HG02973 (cell line): ENCODE measurements at regions not wholly inside any gene's neighbourhood (a gene's known extent, or its start where the extent isn't known, plus 50 kb on each side); places are given as distances from the start of the nearest gene placed in this dataset.

ENCODE experiments used
- ATAC-seq: cut with Tn5 transposase; IDR thresholded peaks from one replicate; pipeline ENCODE4 v1.9.1; 2021; ENCODE audit warnings: moderate library complexity; ENCODE audit not compliant: unreplicated experiment

DNA sequence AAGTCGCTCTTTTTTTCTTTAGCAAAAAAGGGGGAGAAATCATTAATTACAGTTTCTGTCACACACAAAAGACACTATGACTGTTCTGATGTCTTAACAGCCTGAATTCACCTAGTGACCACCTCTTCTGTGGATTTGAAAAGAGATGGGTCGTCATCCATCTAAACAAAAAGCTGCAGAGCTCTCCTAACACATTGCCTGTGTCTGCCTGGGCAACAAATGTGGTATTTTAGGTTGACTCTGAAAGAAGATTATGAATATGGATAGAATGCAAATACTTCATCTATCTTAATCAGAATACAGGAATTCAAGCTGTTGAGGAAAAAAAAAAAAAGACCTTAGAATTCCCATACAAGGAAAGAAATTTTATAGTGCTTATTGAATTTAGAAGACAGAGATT is 304.4 kb upstream of the ADGRL2 start:
- no peak for ATAC-seq

DNA sequence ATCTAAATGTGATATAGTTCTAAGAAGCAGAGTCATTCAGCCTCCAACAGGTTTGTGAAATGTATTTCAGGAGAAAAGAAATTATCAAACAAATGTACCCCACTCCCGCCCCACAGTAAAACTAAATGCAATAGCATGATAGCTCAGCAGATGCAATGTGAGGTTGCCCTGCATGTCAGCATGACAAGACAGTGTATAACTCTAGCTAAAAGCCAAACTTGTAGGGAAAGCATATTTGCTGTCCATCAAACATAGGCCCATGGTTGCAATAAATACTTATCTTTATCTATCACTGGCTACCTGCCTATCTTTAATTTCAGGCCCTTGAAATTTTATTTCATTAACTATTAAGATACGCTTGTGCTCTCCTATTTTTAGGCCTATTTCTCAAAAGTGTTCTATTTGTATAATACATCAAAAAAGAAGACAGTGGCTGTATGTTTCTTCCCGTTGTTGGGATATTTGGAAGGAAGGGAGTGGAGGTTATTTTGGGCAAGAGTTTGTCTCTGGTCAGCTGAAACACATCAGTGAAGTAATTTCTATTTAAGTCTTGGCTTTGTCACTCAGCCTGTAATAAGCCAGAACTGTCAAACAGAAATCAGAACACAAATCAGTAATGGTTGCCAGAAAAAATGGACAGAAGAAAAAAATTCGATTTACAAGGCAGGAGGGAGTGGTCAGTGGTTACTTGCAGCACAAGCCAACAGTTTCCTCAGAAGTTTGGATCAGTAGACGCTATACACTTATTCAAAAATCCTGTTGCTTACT is 307.4 kb upstream of the ADGRL2 start:
- ATAC-seq: no peak

DNA sequence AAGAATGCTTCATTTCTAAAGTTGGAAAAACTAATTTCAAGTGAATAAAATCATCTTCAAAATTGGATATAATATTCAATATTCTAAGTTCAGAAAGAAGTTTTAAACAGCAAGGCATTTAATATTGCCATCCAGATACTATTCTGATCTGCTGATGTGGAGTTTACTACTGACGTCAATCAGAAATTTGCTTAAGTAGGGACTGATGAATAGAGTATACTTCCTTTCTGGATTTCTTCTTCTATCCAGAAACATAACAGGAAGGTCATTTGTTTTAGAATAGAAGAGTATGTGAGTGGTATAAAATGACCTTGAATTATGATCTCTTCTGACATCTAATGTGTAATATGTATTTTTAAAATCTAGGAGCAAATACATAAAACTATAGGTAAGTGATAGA is 308.1 kb upstream of the ADGRL2 start:
- ATAC-seq: no peak

DNA sequence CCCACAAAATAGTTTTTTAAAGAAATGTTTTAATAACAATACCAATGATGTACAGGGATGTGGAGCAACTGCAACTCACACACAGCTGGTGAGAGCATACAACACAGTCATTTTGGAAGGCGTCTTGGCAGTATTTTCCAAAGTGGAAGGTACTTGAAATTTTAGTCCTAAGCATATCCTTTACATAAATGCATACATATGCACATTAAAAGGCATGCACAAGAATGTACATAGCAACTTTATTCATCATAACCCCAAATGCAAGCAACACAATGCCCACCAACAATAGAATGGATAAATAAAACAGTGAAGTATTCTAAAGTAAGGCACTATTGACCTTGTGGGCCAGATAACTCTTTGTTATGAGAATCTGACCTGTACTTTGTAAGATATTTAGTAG is 310.1 kb upstream of the ADGRL2 start:
- ATAC-seq: no peak

DNA sequence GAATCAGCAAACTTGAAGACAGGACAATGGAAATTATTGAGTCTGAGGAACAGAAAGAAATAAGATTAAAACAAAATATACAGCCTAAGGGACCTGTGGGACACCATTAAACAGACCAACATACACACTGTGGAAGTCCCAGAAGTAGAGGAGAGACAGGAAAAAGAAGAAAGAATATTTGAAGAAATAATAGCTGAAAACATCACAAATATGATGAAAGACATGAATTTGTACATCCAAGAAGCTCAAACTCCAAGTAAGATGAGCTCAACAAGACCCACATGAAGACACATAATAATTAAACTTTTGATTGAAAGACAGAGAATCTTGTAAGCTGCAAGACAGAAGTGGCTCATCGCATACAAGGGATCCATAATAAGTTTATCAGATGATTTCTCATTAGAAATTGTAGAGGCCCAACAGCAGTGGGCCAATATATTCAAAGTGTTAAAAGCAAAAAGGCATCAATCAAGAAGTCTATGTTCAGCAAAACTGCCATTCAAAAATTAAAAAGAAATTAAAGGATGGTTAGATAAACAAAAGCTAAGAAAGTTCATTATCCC is 311.3 kb upstream of the ADGRL2 start:
- no peak for ATAC-seq

DNA sequence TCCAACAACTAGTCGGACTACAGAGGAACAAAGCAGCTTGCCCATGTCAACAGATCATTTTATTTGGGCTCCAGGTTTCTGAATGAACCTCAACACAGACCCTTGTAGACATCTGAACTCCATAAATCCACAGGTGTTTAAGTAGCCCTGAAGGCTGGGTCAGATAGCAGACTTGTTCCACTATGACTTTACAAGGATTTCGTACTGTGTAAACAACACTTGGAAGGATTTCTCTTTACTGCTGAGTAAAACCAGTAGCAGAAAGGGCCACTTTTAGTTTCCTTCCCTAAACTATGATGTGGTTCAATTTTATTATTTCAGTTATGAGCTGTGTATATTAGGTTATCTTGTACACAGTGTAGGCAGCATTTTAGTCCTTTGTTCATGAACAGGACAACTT is 316.4 kb upstream of the ADGRL2 start:
- no peak for ATAC-seq

DNA sequence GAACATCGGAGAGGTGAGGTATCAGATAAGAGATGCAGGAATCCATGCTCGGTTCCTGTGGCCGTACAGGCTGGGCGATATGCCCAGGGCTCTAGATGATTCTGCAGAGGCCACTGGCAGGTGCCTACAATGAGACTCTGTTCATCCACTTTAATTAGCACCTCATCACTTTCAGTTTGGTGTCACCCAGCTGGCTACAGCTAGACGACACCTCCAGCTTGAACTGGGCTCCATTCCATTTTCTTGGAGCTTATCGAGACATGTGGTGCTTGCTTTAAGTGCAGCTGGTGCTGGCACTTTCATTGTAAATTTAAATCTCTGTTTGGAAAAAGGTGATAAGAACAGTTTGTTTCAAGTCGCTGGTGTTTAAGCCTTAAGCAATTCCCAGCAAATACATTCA is 322.5 kb upstream of the ADGRL2 start:
- no peak for ATAC-seq

DNA sequence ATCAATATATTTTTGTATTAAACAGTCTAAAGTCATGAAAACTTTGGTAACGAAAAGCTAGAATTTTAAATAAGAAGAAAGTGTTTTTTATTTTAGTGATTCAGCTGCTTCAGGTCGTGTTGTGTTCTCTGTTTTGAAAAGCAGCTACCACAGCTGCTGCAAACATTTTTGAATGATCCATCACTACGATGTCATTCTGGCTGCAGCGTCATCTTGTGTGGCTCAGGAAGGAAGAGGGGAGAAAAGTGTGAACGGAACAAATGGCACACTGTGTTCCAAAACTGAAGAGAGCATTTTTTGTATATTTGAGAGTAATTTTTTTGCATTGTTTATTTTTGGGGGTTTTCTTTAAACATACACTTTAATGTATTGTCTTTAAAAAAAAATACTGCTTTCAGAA is 323.0 kb upstream of the ADGRL2 start:
- no peak for ATAC-seq

DNA sequence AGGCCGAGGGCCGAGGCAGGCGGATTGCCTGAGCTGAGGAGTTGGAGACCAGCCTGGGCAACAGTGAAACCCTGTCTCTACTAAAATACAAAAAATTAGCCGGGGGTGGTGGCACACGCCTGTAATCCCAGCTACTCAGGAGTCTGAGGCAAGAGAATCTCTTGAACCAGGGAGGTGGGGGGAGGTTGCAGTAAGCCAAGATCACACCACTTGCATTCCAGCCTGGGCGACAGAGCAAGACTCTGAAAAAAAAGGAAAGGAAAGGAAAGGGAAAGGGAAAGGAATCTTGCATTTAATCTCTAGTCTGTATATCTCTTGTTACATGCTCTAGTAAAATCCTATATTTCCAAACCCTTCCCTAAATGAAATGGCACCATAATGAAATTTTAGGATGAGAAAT is 328.3 kb upstream of the ADGRL2 start:
- no peak for ATAC-seq

DNA sequence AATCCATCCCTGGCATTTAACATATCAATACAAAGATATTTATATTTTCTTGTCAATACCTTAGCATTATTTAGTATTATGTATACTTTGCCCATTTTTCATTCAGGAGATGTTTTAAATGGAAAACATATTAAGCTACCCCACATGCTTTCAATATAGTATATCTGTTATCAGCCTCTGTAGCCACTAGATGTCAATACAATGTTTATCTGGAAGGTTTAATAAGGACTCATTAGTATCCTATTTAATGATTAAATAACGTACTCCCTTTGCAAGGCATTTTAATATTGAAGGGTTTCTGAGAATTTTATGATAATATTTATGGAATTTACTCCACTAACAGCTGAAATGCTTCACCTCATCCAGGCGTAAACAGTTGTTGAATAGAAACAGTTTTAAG is 329.5 kb upstream of the ADGRL2 start:
- ATAC-seq: no peak

DNA sequence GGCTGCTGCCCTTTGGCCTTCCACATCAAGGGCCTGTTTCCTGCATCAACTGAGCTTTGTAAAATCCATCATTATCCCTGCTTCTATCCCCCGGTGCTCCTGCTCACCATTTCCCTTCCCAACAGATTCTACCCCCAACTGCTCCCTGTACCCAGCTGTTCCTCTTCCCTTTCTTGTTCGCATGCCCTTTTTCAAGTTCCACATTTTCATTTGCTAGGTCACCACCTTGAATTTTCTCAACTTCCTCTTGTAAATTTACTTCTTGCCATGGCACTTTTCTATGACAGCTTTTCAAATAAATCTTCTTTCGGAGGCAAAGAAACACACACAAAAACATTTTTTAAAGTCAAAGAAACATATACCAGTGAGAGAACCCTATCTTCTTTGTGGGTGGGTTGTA is 330.5 kb upstream of the ADGRL2 start:
- ATAC-seq: no peak

DNA sequence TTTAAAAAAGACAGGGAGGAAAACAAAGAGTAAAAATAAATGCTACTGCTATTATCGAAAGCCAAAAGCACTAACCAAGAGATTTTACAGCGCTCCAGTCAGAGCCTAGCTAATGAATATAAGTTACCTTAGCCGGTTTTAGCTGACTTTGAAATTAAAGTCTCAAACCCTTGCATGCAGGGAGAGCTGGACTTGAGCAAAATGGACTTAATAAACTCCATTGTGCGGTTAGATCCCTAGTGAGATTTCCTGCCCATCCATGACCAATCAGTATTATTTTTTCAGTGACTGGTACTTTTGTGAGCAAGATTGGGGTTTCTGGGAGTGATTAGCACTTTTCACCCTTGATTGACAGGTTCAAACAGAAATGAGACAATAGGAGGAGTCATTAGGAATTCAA is 333.4 kb upstream of the ADGRL2 start:
- ATAC-seq: no peak

DNA sequence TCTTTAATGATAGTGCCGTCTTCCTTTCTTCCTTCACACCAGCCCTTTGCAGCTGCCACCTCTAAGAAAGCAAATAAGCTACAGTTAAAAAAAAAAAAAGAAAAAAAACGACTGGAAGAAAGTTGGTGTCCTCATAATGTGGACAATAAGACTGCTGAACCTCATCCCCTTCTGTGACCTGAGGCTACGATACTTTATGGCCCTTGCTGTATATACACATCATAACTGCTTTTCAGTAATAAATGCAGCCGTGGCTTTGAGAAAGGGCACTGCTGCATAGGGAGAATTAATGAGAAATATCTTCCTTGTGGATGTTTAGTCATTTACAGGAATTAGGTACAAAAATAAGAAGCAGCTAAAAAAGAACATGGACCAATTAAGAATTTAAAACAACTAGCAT is 333.8 kb upstream of the ADGRL2 start:
- ATAC-seq: no peak

DNA sequence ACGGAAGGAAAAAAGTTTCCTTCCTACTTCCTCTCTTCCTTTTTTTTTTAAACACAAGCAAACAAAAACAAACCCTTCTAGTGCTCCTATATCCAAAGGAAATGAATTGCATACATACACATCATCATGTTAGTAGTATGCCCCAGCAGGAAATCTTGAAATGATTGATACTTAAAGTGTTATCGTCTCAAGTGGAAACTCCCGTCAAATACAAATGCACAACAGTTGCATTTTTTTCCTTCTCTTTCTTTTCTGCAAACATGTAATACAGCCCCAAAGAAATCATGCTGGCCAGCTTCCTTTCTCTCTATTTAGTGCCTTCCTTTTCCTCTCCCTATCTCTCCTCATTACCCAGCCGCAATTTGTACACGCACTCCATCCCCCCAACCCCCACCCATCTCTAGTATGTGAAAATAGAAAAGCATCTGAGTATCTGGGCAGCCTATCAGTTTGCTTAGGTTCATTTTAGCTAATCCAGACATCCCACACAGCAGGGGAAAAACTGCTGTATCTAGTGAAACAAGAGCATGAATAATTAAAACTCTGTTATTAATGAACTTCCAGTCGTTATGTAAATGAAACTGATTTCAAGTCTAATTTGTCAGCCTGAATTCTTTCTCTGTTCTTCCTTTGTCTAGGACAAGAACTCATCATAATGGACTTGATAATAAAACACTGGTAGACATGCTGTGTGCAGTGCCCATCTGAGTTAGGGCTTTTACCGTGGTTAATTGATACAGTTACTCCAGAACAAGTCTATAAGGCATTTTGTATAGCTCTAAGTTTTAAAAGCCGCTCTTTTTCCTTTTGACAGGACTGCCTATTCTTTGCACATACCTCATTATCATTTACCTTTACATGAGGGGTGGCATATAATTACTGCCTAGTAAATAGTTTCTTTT is 336.5 kb upstream of the ADGRL2 start:
- ATAC-seq: no peak

DNA sequence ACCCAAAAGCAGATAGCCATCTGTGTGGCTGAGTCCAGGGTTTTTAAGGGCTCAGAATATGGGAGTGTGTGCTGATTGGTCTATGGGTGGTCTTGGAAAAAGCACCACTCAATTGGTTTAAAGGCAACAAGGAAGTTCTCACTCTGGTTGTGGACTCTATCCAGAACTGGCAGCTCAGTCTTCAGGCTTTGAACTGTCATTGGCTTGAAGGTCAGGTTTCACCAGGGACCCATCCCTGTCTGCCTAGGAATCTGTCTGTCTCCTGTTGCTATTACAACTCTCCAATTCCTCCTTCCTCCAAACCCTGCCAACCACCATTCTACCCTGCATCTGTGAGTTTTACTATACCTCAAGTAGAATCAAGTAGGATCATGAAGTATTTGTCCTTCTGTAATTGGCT is 341.7 kb upstream of the ADGRL2 start:
- ATAC-seq: no peak

DNA sequence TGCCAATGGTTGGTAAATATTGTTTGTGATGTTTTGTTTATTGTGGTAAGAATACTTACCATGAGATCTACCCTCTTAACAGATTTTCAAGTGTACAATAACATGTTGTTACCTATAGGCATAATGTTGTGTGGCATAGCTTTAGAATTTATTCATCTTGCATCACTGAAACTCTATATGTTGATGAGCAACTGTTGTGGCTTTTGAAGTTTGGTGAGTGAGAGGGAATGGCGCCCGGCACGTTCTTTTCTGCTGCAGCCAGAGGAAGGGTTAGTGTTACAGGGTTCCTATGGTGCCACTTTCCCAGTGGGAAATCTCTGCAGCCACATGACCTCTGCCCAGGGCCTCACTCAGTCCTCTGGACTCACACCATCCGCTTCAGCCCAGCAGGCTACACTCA is 342.5 kb upstream of the ADGRL2 start:
- no peak for ATAC-seq

DNA sequence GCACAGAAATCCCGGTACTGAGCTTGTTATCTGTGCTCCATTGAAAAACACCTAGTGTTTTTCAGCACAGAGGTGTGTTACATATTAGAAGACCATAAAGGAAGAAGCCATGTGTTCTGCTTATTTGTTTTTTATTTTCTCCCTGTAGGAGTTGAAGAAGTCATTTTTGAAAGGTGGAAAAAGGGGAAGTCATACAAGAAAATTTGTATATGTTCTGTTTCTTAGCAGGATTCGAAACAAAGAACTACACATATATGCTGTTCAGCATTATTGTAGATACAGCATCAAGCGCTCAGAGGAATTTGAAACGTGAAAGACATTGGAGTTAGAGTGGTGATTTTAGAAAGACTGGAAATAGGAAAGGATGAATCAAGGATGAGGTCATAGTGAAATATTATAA is 345.3 kb upstream of the ADGRL2 start:
- ATAC-seq: no peak

DNA sequence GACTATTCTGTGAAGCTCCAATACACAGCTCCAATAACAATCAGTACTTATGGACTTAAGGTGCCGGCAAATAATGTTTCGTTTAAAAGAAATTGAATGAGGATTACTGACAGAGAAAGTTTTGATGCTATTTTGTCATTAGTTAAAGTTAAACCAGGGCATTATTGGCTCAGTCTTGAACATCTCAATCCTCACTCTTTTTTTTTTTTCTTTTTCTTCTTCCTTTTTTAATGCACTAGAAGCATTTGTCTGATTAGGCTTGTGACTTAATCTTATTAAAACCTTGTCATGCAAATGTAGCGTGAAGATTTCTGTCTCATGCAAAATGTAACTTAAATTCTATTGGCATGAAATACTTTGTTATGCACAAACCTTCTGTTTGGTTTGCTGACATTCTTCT is 346.8 kb upstream of the ADGRL2 start:
- no peak for ATAC-seq

DNA sequence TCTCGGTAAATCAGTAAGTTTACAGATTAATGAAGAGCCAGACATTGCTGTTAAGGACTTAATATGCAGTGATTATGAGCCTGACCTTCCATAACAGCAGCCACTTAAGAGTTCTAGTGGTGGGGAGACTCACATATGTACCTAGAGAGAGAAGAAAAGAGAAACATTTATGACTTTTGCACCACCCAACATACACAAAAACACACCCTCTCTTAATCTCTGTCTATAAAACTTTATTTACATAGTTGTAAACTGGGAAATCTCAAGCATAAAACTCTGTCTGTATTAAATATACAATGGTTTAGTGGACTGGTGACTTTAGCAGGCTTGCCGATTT is 347.4 kb upstream of the ADGRL2 start:
- ATAC-seq: no peak

DNA sequence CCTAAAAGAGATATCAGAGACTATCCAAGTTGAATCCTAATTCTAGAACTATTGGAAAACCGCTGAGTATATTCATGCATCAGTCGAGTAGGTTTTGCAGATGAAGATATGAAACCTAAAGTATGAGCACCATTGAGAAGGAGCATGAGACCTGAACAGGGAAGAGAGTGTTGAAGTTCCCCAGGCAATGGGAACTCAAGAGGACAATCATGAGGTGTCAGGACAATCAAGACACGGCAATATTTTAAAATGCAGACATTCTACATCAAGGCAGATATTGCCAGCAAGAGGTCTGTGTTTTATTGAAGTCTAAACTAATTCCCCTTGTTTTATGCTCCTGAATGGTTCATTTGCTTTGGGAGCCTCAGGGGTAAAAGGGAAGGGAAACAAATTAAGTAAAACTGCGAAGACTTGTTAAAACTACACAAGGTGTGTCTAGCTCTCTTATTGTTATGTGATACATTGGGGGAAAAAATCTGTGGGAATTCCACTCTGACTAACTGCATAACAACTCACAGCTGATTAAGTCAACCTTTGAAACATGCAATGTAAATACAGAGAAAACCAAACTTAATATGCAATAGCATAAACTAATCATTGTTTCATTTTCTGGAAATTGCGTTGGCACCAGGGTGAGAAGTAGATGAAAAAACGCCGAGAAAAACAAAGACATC is 347.9 kb upstream of the ADGRL2 start:
- no peak for ATAC-seq

DNA sequence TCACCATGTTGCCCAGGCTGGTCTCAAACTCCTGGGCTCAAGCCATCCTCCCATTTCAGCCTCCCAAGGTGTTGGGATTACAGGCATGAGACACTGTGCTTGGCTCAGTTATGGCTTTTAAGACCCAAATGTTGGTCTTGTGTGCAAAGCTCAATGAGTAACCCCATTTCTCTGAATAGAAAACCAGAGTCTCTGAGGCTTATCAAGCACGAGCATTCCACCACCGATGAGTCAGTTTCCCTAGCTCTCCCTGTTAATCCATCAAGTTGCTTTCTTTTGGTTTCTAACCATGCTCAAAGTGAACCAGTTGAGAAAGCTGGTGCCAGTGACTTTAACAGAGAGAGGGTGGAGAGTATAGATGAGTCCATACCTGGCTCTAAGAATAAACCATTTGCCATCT is 350.9 kb upstream of the ADGRL2 start:
- ATAC-seq: no peak
